ENCODE measurements at regions not wholly inside any gene's neighbourhood (a gene's known extent, or its start where the extent isn't known, plus 50 kb on each side); places are given as distances from the start of the nearest gene placed in this dataset.
"Not testable (repeated sequence)": the region's sequence is repeated elsewhere in the genome, so short reads cannot be mapped to it uniquely, and the experiment has no call there.

- DNase-seq (ENCODE audit: low spot score): not testable (repeated sequence)
These were observed 305.1 kb upstream of the OR11H12 start for GRCh38 chr14:18295844-18296243.

- not testable (repeated sequence) for DNase-seq (ENCODE audit: low spot score)
These were observed 268.4 kb upstream of the OR11H12 start for GRCh38 chr14:18332366-18333035.

GRCh38 chr14:18333316-18333715, 267.6 kb upstream of the OR11H12 start:
- DNase-seq (ENCODE audit: low spot score): peak; percentile 81

- not testable (repeated sequence) for DNase-seq (ENCODE audit: low spot score)
These were observed 267.1 kb upstream of the OR11H12 start for GRCh38 chr14:18333799-18334198.

Data from mesenteric fat pad (tissue), 1 donor.